ENCODE measurements at regions not wholly inside any gene's neighbourhood (a gene's known extent, or its start where the extent isn't known, plus 50 kb on each side); places are given as distances from the start of the nearest gene placed in this dataset.

GRCh38 chr3:118688396-118688884, 346.2 kb downstream of the IGSF11 start:
- TF ChIP-seq ID3 (CRISPR knock-in tag; IDR thresholded peaks at IDR 0.05) (no peak), ID3 (tag; IDR thresholded peaks at IDR 0.05) (no peak), POLR2A (conservative IDR thresholded peaks at IDR 0.05) (no peak), TCF3 (CRISPR knock-in tag; IDR thresholded peaks at IDR 0.05) (no peak), TCF7L2 (IDR thresholded peaks at IDR 0.05; ENCODE audit: low read depth, low read length) (no peak)

All from K562 (cell line).